SK-N-SH (cell line): ENCODE measurements at regions not wholly inside any gene's neighbourhood (a gene's known extent, or its start where the extent isn't known, plus 50 kb on each side); places are given as distances from the start of the nearest gene placed in this dataset.

Source experiments
- CTCF ChIA-PET: fragments of 300-600, 350-600 bp; formaldehyde crosslinking; extraction: SDS; loops from one replicate; lab custom pipeline; 2021; lab: Yijun Ruan, JAX
- POLR2A ChIA-PET: fragments of 350-600 bp; sonication (Branson Sonifier 250); formaldehyde crosslinking; extraction: SDS; loops from one replicate; lab custom pipeline; 2020; ENCODE audit warnings: antibody characterized with exemption, inconsistent platforms; lab: Yijun Ruan, JAX
- DNase-seq: peaks from one replicate; pipeline ENCODE4 v3.0.0; 2012
- H2AFZ ChIP-seq: fragments of 200-600 bp; sonication (generic); 2 replicates; pipeline ENCODE4 v1.8.1; 2016; ENCODE audit warnings: antibody characterized with exemption, mild to moderate bottlenecking, low read depth
- H3F3A ChIP-seq: fragments of 200-600 bp; sonication (generic); replicated peaks from 2 replicates; pipeline ENCODE3; 2016; ENCODE audit warnings: antibody characterized with exemption, mild to moderate bottlenecking; ENCODE audit not compliant: insufficient read depth
- H3K27ac ChIP-seq, 2 experiments: fragments of 200-500 bp in 1 of 2; fragments of 200-600 bp in 1 of 2; sonication (Bioruptor generic) in 1 of 2; sonication (generic), shearing (Covaris generic) in 1 of 2; 2 replicates each; pipeline versions ENCODE4 v1.5.1 to v1.6.1; 2014 to 2016; ENCODE audit warnings: low read depth in 2 of 2, inconsistent platforms in 1 of 2, low read length in 1 of 2, mild to moderate bottlenecking in 1 of 2, mixed read lengths in 1 of 2
- H3K27me3 ChIP-seq: fragments of 200-600 bp; sonication (generic), shearing (Covaris generic); 2 replicates; pipeline ENCODE4 v1.6.1; 2016; ENCODE audit warnings: mixed run types; ENCODE audit not compliant: insufficient read depth
- H3K36me3 ChIP-seq, 2 experiments: fragments of 200-500 bp in 1 of 2; fragments of 200-600 bp in 1 of 2; sonication (Bioruptor generic) in 1 of 2; sonication (generic) in 1 of 2; replicated peaks in 1 of 2; 2 replicates each; pipeline versions ENCODE3 to v1.5.1; 2014 to 2016; ENCODE audit warnings: low read length in 1 of 2, mild to moderate bottlenecking in 1 of 2; ENCODE audit not compliant: insufficient read depth in 2 of 2, control insufficient read depth in 1 of 2
- H3K4me1 ChIP-seq, 2 experiments: fragments of 200-500 bp in 1 of 2; fragments of 200-600 bp in 1 of 2; sonication (Bioruptor generic) in 1 of 2; sonication (generic), shearing (Covaris generic) in 1 of 2; 2 replicates each; pipeline versions ENCODE4 v1.5.1 to v1.6.1; 2014 to 2016; ENCODE audit warnings: low read depth in 1 of 2, low read length in 1 of 2, mixed run types in 1 of 2; ENCODE audit not compliant: insufficient read depth in 2 of 2, control insufficient read depth in 1 of 2
- H3K4me2 ChIP-seq: fragments of 200-600 bp; sonication (generic), shearing (Covaris generic); 2 replicates; pipeline ENCODE4 v1.6.1; 2017; ENCODE audit warnings: mixed run types
- H3K4me3 ChIP-seq, 2 experiments: fragments of 200-500 bp in 1 of 2; fragments of 200-600 bp in 1 of 2; sonication (Bioruptor generic) in 1 of 2; sonication (generic), shearing (Covaris generic) in 1 of 2; 2 replicates each; pipeline versions ENCODE4 v1.5.1 to v1.8.1; 2014 to 2016; ENCODE audit warnings: low read depth in 2 of 2, inconsistent platforms in 1 of 2, low read length in 1 of 2, mild to moderate bottlenecking in 1 of 2, mixed read lengths in 1 of 2, moderate library complexity in 1 of 2
- H3K79me2 ChIP-seq: fragments of 200-600 bp; sonication (generic); 2 replicates; pipeline ENCODE4 v1.8.1; 2017; ENCODE audit warnings: mild to moderate bottlenecking; ENCODE audit not compliant: insufficient read depth
- H3K9ac ChIP-seq: fragments of 200-600 bp; sonication (generic); 2 replicates; pipeline ENCODE4 v1.6.1; 2017; ENCODE audit warnings: mixed run types
- H3K9me2 ChIP-seq: fragments of 200-600 bp; sonication (generic); 2 replicates; pipeline ENCODE4 v1.6.1; 2017; ENCODE audit warnings: mixed run types
- H3K9me3 ChIP-seq: fragments of 200-600 bp; sonication (generic); 2 replicates; pipeline ENCODE4 v1.6.1; 2017; ENCODE audit warnings: mixed run types, mild to moderate bottlenecking, moderate library complexity
- H4K20me1 ChIP-seq: fragments of 200-600 bp; sonication (generic); 2 replicates; pipeline ENCODE4 v1.6.1; 2017; ENCODE audit warnings: mild to moderate bottlenecking, mixed run types; ENCODE audit not compliant: insufficient read depth
- CHD2 ChIP-seq: fragments of 150-350 bp; IDR thresholded peaks from 2 replicates; pipeline ENCODE4 v1.6.1; 2018; ENCODE audit warnings: low read length; ENCODE audit not compliant: partially characterized antibody
- CTCF ChIP-seq: fragments of 200-600 bp; sonication (generic); IDR thresholded peaks from 2 replicates; pipeline ENCODE4 v1.6.1; 2017; ENCODE audit warnings: antibody characterized with exemption, mild to moderate bottlenecking, moderate library complexity
- ELF1 ChIP-seq: IDR thresholded peaks from 2 replicates; pipeline ENCODE4 v1.4.0; 2012
- EP300 ChIP-seq, 2 experiments: IDR thresholded peaks; 2 replicates each; pipeline versions ENCODE4 v1.4.0 to v1.6.1; 2012; ENCODE audit warnings: borderline replicate concordance in 1 of 2, low read depth in 1 of 2, low read length in 1 of 2
- FOSL2 ChIP-seq: IDR thresholded peaks from 2 replicates; pipeline ENCODE4 v1.4.0; 2012; ENCODE audit warnings: low read depth, mild to moderate bottlenecking, moderate library complexity, borderline replicate concordance
- FOXJ3 ChIP-seq: sonication (generic); formaldehyde crosslinking; IDR thresholded peaks from 2 replicates; pipeline ENCODE4 v1.5.1; 2020; ENCODE audit warnings: mild to moderate bottlenecking, missing genetic modification reagents
- GABPA ChIP-seq: IDR thresholded peaks from 2 replicates; pipeline ENCODE4 v1.4.0; 2012; ENCODE audit warnings: low read depth, mild to moderate bottlenecking
- JUND ChIP-seq: IDR thresholded peaks from 2 replicates; pipeline ENCODE4 v1.4.0; 2012
- MAX ChIP-seq: IDR thresholded peaks from 2 replicates; pipeline ENCODE4 v1.4.0; 2012; ENCODE audit warnings: low read depth
- MEF2A ChIP-seq: IDR thresholded peaks from 2 replicates; pipeline ENCODE4 v1.4.0; 2012; ENCODE audit warnings: low read depth, borderline replicate concordance
- NRF1 ChIP-seq: IDR thresholded peaks from 2 replicates; pipeline ENCODE4 v1.6.1; 2012; ENCODE audit warnings: low read depth, mild to moderate bottlenecking, low read length
- RCOR1 ChIP-seq: fragments of 150-350 bp; IDR thresholded peaks from 2 replicates; pipeline ENCODE4 v1.6.1; 2017; ENCODE audit warnings: antibody characterized with exemption, low read length
- RFX5 ChIP-seq: IDR thresholded peaks from 2 replicates; pipeline ENCODE4 v1.6.1; 2012; ENCODE audit warnings: mild to moderate bottlenecking, improper control_type of control experiment, low read length
- RXRA ChIP-seq: IDR thresholded peaks from 2 replicates; pipeline ENCODE4 v1.4.0; 2012; ENCODE audit warnings: low read depth, mild to moderate bottlenecking, borderline replicate concordance
- SIN3A ChIP-seq: IDR thresholded peaks from 2 replicates; pipeline ENCODE4 v1.6.1; 2012; ENCODE audit warnings: low read depth, mild to moderate bottlenecking, low read length, moderate library complexity, borderline replicate concordance
- SMC3 ChIP-seq: IDR thresholded peaks from 2 replicates; pipeline ENCODE4 v1.6.1; 2012; ENCODE audit warnings: low read depth, low read length, improper control_type of control experiment
- TAF1 ChIP-seq: IDR thresholded peaks from 2 replicates; pipeline ENCODE4 v1.6.1; 2012; ENCODE audit warnings: low read depth, mild to moderate bottlenecking, low read length, moderate library complexity, borderline replicate concordance
- YY1 ChIP-seq: IDR thresholded peaks from 2 replicates; pipeline ENCODE4 v1.4.0; 2012; ENCODE audit warnings: low read depth, mild to moderate bottlenecking
- WGBS: methylation state at CpG from one replicate; pipeline ENCODE4 v1.1.6; 2017; ENCODE audit warnings: low lambda C conversion rate; 5-methylcytosine and 5-hydroxymethylcytosine counted together
- TF ChIP-seq, protein P1 (sequence below): IDR thresholded peaks from 2 replicates; pipeline ENCODE4 v1.4.0; 2012; ENCODE audit warnings: low read depth, borderline replicate concordance
- TF ChIP-seq, protein P2 (sequence below): IDR thresholded peaks from 2 replicates; pipeline ENCODE4 v1.6.1; 2012; ENCODE audit warnings: mild to moderate bottlenecking, low read depth, low read length, moderate library complexity

DNA sequence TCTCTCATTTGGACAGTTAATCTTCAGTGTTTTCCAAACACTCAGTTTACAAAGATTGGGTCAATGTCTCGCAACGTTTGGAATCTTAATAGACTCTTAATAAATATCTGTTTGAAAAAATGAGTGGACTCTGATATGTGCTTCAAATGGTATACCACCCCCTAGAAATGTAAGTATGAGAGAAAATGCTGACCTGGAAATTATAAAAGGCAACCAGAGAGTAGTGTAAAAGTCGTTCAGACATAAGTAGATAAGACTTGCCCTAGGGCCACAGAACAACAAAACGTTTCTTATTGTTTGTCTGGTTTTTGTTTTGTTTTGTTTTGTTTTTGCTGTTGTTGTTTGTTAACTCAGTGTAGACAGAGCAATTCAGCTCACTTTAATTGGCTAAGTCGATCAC is 97.4 kb upstream of the SPTLC3 start:
- H3K9me2 ChIP-seq: no peaks in the 10 kb centered on the region
- H3K4me3 ChIP-seq: no peak overlapping the region
- H3K27ac ChIP-seq: no peak overlapping the region
- no peak overlapping the region for H3K4me2 ChIP-seq
- ChIA-PET CTCF (no interaction called here), POLR2A (no interaction called here)
- H3F3A ChIP-seq: no peaks in the 10 kb centered on the region
- no peaks in the 10 kb centered on the region for H4K20me1 ChIP-seq
- no peak overlapping the region for H2AFZ ChIP-seq
- H3K4me1 ChIP-seq: no peaks in the 10 kb centered on the region
- WGBS: 24% methylated on average over 5 of the region's 5 CpGs
- no peaks in the 10 kb centered on the region for H3K27me3 ChIP-seq
- H3K9me3 ChIP-seq: no peaks in the 10 kb centered on the region
- no peaks in the 10 kb centered on the region for H3K79me2 ChIP-seq
- no peak overlapping the region for H3K9ac ChIP-seq
- DNase-seq: no peak
- no peaks in the 10 kb centered on the region for H3K36me3 ChIP-seq
- TF ChIP-seq RCOR1 (no peak), ELF1 (no peak), NRF1 (no peak), JUND (no peak), MEF2A (no peak), RFX5 (no peak), FOXJ3 (no peak), CHD2 (no peak), CTCF (no peak), SMC3 (no peak), YY1 (no peak), FOSL2 (no peak), TAF1 (no peak), EP300 (IDR thresholded peaks at IDR 0.05; ENCODE audit: borderline replicate concordance in 1 of 2, low read depth in 1 of 2, low read length in 1 of 2) (no peak), GABPA (no peak), MAX (no peak)

- Histone ChIP-seq H3K9me3 (no peaks in the 10 kb centered on the region), H3F3A (no peaks in the 10 kb centered on the region), H4K20me1 (no peaks in the 10 kb centered on the region), H2AFZ (no peak overlapping the region), H3K4me2 (no peak overlapping the region), H3K4me3 (no peak overlapping the region), H3K9me2 (no peaks in the 10 kb centered on the region), H3K79me2 (no peaks in the 10 kb centered on the region), H3K36me3 (no peaks in the 10 kb centered on the region), H3K4me1 (no peaks in the 10 kb centered on the region; a peak in 1 of 4 replicates), H3K9ac (no peak overlapping the region), H3K27me3 (no peaks in the 10 kb centered on the region), H3K27ac (no peak overlapping the region)
- WGBS: 14% methylated on average over 2 of the region's 2 CpGs
- CTCF ChIA-PET: interaction anchor here (6.0 kb wide), 1 partner anchor 13 kb away, joined by 32 read pairs; no protein-coding TSS in a partner anchor
- POLR2A ChIA-PET: no interaction called here
- no peak for DNase-seq
- no peak for TF ChIP-seq SIN3A
- TF ChIP-seq, protein P1, sequence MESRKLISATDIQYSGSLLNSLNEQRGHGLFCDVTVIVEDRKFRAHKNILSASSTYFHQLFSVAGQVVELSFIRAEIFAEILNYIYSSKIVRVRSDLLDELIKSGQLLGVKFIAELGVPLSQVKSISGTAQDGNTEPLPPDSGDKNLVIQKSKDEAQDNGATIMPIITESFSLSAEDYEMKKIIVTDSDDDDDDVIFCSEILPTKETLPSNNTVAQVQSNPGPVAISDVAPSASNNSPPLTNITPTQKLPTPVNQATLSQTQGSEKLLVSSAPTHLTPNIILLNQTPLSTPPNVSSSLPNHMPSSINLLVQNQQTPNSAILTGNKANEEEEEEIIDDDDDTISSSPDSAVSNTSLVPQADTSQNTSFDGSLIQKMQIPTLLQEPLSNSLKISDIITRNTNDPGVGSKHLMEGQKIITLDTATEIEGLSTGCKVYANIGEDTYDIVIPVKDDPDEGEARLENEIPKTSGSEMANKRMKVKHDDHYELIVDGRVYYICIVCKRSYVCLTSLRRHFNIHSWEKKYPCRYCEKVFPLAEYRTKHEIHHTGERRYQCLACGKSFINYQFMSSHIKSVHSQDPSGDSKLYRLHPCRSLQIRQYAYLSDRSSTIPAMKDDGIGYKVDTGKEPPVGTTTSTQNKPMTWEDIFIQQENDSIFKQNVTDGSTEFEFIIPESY: no peak
- no peak for TF ChIP-seq CTCF
- TF ChIP-seq, protein P2, sequence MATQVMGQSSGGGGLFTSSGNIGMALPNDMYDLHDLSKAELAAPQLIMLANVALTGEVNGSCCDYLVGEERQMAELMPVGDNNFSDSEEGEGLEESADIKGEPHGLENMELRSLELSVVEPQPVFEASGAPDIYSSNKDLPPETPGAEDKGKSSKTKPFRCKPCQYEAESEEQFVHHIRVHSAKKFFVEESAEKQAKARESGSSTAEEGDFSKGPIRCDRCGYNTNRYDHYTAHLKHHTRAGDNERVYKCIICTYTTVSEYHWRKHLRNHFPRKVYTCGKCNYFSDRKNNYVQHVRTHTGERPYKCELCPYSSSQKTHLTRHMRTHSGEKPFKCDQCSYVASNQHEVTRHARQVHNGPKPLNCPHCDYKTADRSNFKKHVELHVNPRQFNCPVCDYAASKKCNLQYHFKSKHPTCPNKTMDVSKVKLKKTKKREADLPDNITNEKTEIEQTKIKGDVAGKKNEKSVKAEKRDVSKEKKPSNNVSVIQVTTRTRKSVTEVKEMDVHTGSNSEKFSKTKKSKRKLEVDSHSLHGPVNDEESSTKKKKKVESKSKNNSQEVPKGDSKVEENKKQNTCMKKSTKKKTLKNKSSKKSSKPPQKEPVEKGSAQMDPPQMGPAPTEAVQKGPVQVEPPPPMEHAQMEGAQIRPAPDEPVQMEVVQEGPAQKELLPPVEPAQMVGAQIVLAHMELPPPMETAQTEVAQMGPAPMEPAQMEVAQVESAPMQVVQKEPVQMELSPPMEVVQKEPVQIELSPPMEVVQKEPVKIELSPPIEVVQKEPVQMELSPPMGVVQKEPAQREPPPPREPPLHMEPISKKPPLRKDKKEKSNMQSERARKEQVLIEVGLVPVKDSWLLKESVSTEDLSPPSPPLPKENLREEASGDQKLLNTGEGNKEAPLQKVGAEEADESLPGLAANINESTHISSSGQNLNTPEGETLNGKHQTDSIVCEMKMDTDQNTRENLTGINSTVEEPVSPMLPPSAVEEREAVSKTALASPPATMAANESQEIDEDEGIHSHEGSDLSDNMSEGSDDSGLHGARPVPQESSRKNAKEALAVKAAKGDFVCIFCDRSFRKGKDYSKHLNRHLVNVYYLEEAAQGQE: no peak
- no peak for TF ChIP-seq ELF1
- TF ChIP-seq RXRA: no peak
These were observed 94.9 kb upstream of the SPTLC3 start for GRCh38 chr20:12913781-12914443.
